Glomerular visceral epithelial cell (primary cell): ENCODE measurements at regions not wholly inside any gene's neighbourhood (a gene's known extent, or its start where the extent isn't known, plus 50 kb on each side); places are given as distances from the start of the nearest gene placed in this dataset.
"Not testable (repeated sequence)": the region's sequence is repeated elsewhere in the genome, so short reads cannot be mapped to it uniquely, and the experiment has no call there.

ENCODE experiments used
- DNase-seq: peaks from one replicate; pipeline ENCODE4 v3.0.0-alpha.2; 2016; ENCODE audit errors: extremely low spot score

DNA sequence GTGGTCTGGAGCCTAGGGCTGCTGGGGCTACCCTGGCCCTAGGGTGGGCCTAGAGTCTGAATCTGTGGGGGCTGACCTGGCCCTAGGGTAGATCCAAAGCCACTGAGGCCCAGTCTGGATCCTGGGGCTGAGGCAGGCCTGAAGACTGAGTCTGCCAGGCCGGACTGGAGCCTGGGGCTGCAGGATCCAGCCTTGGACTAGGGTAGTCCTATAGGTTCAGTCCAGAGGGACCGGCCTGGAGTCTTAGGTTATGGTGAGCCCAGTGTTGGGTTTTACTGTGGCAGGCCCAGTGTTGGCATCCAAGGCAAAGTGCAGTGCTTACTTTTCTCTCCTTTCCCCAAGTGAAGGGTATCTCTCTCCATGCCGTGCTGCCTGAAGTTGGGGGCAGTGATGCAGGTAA lies 227.9 kb upstream of the TAS2R1 start:
- DNase-seq = no peak

DNA sequence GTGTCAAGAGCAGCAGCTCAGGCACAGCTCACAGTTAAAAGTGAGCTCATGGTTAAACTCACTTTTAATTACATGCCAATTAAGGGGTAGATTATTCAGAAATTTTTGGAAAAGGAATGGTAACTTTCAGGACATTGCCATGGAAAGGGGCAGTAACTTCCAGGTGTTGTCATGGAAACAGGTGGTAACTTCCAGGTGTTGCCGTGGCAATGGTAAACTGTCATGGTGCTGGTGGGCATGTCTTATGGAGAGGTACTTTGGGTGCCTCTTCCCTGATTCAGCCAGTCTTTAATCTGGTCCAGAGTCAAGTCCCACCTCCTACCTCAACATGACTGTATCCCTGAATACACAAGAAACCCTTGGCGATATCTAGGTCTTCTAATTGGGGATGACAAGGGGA lies 223.2 kb upstream of the TAS2R1 start:
- no peak for DNase-seq

DNA sequence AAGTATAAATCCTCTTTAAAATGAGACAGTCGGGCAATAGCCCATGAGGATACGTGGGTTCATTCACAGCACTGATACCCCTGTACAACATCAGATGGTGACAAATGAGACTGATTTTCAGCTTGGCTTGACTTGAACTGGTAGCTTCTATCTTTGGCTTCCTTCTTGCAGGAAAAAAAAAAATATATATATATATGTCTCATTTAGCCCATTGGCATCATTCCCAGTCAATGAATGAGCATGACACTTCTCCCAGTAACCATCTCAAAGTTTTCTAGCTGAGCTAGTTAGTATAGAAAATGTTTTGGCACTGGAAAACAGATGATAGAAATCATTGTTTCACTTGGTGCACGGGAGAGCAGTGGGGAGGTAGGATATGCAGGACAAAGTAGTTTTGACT lies 222.5 kb upstream of the TAS2R1 start:
- DNase-seq = peak; percentile 7

DNA sequence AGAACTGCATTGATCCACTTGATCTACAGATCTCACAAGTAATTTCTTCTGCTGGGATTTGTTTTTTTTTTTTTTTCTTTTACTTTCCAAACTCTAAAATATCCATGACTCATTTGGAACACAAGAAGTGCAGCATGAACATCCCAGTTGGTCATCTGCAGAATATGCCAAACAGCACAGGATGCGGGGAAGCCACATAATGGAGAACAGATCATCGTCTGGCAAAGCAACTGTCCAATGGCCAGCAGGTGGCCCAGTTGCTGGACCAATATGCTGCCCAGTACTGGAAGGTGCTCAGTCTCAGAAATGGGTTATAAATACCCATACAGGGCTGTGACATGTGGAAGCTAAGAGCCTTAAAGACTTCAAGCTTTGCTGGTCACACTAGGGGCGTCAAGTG lies 221.3 kb upstream of the TAS2R1 start:
- DNase-seq = peak; percentile 47

DNA sequence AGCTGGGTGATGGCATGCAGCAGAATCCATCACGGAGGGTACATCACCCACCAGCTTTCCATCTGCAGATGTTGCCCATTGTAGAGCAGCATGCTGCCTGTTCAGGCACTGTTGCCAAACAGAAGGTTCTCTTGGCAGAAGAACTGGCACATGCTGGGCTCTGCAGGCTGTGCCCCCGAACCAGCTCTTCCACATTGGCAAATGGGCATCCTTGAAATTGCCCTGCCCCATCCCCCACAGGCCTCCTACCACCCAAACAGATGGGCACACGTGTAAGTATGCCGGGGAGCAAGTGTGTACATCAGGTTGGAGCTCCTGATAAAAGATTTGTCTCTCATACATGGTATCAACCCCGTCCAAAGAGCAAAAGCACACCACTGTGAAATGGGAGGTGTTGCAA lies 220.3 kb upstream of the TAS2R1 start:
- no peak for DNase-seq

DNA sequence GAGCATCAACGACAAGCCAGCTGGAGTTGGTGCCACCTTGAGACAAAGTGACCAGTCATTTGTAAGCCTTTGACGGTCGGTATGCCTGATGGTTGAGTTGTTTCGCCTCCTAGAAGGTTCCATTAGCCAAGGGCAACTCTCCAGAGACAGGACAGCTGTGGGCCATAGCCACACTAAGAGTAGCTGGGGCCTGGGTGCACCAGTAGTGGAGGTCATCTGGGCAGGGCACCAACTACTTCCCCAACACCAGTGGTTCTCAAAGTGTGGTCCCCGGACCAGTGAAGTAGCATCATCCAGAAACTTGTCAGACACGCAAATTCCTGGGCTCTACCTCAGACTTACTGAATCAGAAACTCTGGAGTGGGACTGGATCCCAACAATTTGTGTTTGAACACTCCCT lies 217.5 kb upstream of the TAS2R1 start:
- DNase-seq = no peak

DNA sequence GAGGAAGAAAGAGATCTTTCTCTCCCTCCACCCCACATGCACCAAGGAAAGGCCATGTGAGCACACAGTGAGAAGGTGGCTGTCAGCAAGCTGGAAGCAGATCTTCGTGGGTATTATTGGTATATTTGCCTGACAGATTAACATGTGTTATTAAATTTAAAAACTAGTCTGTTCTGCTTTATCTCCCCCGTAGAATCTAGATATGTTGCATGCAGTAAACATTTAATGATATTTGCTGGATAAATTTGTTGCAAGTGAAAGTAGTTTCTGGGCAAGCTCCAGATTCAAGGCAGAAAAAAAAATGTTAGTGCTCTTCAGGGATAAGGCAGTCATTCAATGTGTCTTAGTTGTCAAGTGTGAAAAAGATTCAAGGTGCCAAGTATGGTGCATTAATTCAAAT lies 215.0 kb upstream of the TAS2R1 start:
- DNase-seq = no peak

DNA sequence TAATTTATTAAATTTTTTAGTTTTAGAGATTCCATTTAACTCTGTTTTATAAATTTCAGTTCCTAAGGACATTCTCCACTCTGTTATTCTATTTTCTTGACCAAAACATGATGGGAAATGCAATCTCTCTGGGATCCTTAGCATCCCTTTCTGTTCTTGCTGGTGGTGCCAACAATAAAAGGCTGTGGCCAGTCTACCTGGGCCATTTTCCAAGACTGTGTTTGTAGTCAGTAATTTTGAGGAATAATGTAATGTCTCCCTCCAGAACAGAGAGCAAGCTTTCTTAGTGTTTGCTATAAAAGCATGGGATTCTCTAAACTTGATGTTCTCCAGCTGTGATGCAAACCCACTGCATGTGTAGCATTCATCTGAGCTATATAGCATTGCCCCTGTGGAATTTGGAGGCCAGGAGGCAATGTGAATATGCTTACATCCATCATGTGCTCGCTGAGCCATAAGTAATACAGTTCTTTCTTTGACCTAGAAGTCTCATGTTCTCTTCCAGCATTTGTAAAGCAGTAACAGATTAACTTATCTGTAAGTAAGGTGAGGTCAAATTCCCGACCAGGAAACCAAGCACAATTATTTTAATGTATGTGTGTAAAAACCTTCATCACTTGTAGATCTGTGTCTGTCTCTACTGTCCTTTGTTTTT lies 211.5 kb upstream of the TAS2R1 start:
- no peak for DNase-seq

DNA sequence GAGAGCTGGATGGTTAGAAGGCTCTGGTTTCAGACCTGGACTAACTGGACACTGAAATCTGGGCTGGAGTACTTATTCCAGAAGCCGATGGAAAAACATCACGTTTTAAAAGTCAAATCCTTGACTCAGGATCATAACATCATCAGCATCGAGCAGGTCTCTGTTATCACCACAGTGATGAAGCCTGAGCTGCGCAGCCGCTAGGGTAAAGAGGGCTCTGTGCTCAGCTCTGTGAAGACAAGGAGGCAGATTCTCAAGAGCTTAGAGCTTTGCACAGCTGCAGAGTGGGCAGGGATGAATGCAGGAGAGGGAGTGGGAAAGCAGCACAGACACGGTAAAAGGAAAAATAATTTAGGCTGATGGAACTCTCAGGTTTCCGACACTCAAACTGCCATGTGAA lies 208.8 kb upstream of the TAS2R1 start:
- DNase-seq = no peak

DNA sequence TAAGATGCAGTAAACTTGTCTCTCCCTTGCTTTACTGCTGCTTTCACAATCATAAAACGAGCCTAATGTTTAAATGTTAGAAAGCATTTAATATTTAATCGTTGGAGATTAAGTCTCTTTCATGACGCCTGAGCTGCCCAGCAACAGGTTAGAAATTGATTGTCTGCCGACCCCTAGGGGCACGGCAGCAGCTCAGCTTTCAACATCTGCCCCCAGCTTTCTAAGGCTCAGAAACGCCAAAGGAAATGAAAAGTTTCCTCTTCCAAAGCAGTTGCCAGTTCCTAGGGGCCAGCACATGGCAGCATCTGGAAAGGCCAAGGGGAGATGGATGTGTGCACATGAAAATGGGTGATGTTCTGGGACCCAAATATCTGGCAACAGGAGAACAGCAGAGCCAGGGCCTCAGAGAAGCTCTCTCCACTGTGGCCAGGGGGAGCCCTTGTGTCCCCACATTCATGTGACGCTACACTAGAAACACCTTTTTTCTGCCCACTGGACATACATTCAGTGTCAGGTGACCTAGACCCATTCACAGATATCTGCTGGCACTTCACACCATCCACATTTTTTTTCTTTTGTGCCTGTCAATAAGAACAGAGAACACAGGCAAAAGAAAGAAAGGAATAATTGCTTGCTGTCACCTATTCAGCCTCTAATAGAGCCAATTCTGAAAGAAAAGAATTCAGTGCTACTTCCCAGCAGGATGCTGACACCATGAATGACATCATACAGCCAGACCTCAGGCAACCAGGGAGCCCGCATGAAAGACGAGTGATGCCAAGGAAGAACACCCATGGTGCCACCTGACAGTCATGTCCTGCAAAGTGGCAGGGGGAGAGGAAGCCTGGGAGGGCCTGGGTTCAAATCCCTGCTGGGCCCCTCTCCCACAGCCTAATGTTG lies 205.0 kb upstream of the TAS2R1 start:
- no peak for DNase-seq

DNA sequence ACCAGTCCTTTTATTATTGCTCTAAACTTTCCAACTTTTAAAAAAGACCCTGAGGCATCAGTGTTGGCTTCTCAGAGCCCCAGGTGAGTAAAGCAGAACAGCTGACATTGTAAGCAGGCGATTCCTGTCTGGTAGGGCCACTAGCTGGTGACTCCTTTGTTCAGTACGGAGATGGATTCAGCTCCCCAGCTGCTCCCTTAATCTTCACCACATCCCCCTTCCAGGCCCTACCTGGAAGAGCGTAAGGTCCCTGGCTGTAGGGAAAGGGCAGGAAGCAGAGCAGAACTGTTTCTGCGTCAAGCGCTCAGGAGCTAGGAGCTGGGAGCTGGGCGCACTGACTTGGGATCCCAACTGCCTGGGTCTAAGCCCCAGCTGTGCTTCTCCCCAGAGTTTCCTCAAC lies 203.7 kb upstream of the TAS2R1 start:
- DNase-seq = no peak

DNA sequence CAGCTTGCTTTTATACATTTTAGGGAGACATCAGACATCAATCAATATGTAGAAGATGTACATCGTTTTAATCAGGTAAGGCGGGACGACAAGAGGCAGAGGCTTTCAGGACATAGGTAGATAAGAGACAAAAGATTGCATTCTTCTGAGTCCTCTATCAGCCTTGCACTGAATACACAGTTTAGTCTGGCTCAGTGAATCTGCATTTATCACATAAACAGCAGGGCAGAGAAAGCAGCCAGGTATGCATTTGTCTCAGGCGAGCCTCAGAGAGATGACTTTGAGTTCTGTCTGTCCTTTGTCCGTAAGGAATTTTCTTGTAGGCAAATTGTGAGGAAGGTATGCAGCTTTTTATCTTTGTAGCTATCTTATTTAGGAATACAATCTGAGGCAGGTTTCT lies 202.8 kb upstream of the TAS2R1 start:
- DNase-seq = no peak

DNA sequence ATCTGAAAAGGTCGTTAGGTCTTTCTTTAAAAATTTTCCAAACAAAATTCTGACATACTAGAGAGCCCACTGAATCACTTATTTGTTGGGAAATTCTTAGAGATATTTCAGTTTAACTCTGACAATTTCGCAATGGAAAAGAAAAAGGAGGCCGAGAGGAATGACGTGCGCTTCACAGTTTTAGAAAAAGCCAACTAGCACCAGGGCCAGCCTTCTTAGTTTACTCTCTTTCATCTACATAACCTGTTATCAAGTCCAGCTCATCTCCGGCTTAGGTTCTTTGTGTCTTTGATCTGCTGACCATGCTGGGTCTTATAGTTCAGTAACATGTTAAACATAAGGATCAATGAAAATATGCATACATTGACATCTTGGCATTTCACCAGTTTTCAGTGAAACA lies 201.7 kb upstream of the TAS2R1 start:
- no peak for DNase-seq

DNA sequence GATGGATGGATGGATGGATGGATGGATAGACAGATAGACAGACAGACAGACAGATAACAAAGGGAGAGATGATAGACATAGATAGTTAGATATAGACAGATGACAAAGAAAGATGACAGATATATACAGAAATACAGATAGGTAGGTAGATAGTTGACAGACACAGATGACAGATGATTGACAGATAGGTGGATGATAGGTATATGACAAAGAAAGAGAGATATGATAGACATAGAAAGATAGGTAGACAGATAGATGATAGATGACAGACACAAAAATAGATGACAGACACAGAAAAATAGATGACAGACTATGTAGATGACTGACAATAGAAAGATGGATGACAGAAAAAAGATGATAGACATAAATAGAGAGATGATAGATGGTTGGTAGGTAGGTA lies 200.0 kb upstream of the TAS2R1 start:
- DNase-seq = no peak

DNA sequence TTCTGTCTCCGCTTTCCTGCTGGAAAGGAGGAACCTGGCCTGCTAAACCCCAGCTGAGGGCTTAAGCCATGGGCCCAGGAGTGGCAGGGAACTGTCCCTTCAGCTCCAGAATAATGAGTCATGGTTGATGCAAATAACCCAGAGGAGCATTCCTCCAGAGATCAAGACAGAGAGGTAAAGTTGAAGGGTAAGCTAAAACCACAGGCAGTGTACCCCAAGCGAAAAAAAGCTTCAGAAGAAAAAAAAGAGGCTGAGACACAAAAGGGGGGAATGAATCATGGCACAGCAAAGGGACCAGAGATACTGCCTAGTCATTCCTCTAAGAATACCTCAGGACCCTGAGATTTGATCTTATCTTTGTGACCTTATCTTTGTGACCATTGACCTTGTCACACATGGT lies 199.5 kb upstream of the TAS2R1 start:
- no peak for DNase-seq

DNA sequence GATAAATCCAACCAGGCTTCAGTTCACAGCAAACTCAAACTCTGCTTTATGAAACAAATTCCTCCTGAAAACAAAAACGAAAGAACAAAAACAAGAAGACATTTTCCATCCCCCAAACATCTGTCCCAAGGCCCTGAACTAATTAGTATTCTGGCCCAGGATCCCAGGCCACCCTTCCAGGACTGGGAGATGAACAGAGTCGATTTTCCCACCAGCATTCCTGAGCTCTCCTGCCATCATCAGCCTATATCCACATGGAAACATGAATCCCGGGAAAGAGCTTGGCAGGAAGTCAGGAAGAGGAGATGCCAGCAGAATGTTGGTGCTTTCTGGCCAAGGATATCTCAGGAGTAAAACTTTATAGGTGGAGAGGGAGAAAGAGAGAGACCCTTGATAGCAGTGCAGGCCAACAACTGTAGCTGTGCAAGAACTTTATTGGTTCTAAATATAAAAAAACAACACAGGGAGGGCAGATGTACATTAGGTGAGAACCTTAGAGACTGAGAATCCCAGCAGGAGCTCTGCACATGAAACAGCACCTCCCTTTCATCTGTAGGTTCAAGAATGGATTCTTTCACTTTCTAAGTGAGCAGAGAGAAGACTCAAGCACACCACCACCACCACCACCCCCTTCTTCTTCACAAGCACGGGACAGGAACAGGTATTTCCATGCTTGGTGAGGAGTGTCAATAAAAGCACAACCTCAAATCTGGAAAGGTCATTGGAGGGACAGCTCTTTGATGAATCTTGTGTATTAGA lies 190.7 kb upstream of the TAS2R1 start:
- no peak for DNase-seq

DNA sequence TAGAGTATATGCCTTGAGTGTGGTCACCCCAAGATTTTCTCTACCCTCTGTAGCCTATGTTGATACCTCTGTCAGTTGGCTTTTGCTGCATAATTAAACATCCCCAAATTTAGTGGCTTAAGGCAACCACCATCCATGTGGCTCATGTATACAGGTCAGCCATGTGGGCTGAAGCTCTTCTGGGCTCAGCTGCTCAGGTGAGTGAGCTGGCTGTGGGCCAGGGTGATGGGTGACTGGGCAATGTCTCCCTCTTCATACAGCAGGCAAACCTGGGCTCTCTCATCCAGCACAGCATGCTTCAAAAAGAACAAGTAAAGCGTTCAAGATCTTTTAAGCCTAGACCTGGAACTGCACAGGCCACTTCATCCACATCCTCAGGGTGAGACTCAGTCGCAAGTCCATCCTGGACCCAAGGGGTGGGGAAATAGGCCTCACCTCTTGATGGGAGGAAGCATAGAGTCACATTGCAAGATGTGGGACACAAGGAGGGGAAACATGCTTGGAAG lies 188.2 kb upstream of the TAS2R1 start:
- no peak for DNase-seq

DNA sequence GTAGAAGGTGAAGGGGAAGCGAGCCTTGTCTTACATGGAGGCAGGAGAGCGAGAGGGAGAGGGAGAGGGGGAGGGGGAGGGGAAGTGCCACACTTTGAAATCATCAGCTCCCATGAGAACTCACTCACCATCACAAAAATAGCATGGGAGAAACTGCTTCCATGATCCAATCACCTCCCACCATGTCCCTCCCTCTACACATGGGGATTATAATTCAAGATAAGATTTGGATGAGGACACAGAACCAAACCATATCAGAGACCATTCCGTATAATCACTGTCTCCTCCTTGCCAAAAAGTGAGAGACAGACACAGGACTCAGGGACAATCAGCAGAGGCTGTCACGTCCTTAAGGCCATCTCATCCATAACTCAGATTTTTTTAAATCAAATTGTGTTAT lies 187.7 kb upstream of the TAS2R1 start:
- DNase-seq = no peak

DNA sequence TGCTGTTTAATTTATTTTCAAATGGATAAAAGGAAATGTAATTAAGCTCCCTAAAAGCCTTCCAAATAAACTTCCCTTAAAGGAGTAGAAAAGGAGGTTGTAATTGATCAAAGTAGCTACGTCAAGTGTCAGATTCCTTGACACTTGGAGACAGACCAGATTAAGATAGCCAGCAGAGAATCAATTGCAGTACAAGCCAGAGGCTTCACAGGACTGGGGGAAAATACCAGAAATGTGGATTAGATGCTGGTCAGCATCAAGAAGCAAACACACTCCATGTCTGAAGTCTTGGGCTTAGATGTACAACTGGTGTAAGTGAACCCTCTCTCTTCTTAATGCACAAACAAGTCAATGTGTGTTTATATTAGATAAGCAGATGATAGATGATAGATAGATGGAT lies 184.9 kb upstream of the TAS2R1 start:
- DNase-seq = no peak

DNA sequence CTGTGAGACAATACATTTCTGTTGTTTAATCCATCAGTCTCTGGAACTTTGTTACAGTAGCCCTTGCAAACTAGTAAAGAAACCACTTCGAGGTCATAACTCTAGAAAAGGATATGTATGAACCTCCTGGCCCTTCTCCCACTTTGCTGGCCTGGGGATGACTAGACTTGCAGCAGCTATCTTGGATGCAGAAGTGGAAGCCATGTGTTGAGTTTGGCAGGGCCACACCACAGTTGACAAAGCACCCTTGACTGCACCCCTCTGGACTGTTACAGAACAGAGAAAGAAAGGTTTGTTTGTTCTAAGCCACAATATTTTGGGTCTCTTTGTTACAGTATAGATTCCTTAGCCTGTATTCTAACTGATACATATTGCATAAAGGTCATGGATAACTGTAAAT lies 183.2 kb upstream of the TAS2R1 start:
- DNase-seq = no peak

DNA sequence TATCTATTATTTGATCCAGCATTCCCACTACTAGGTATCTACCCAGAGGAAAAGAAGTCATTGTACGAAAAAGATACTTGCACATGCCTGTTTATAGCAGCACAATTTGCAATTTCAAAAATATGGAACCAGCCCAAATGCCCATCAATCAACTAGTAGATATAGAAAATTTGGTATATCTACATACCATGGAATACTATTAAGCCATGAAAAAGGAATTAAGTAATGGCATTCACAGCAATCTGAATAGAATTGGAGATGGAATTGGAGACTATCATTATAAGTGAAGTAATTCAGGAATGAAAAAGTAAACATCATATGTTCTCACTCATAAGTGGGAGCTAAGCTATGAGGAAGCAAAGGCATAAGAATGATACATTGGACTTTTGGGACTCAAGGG lies 177.2 kb upstream of the TAS2R1 start:
- DNase-seq = not testable (repeated sequence)

DNA sequence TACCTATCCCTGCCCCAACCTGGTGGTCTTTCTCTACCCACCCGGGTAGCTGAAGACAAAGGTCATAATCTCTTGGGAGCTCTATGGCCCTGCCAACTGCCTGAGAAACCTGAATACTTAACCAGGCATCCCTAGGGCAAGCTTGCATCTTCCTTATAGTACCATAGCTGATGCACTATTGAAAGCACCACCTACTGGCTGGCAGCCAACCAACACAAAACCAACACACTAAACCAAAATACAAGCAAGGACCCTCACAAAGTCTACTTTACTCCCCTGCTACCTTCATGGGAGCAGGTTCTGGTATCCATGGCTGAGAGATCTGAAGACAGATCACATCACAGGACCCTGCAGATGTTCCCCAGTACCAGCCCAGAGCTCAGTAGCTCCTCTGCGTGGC lies 171.8 kb upstream of the TAS2R1 start:
- DNase-seq = no peak

DNA sequence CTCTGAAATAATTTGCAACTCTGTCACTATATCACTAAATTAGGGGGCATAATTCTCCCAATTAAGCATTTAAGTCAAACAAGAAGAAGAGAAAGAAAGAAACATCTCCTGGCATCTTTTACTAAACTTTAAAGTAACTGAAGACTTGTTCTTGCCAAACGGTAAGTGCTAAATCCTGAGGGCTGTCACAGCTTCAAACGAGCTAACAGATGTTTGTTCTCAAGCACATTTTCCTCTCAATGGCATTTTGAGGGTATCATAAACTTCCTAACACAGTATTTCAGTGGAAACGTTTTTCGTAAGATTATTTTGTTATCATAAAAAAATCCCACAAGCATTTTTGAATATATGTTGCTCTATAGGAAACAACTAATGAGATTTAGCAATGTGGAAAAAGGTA lies 169.5 kb upstream of the TAS2R1 start:
- DNase-seq = no peak
